ENCODE measurements at regions not wholly inside any gene's neighbourhood (a gene's known extent, or its start where the extent isn't known, plus 50 kb on each side); places are given as distances from the start of the nearest gene placed in this dataset.

DNA sequence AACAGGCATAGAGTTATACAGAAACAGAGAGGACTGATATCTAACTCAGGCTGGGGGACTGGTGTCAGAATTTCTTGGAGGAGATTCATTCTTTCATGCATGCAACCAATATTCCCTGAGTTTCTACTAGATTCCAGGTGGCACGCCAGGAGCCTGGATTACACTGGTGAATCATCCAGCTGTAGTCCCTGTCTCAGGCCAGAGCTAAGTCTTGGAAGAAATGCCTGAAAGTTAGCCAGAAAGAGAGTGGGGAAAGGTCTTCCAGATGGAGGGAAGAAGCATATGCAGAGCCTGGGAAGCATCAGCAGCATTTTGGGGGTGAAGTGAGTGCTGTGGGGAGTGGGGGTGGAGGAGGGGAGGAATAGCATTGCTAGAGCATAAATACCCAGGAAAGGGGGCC is 239.1 kb downstream of the OMA1 start:
- H3K9me3 ChIP-seq (ENCODE audit: control extremely low read depth in 1 of 3, control insufficient read depth in 2 of 3, insufficient read depth in 1 of 3, low read length in 2 of 3), result no peaks in the 10 kb centered on the region
- no peak overlapping the region for H3K4me3 ChIP-seq (ENCODE audit: control extremely low read depth in 1 of 5, extremely low read depth in 1 of 5, insufficient read depth in 1 of 5, low read depth in 2 of 5, low read length in 4 of 5)
- 100% methylated on average over 1 of the region's 1 CpG for WGBS (ENCODE audit: insufficient coverage)
- H3K4me2 ChIP-seq (replicated peaks; ENCODE audit: low read depth, low read length, poor library complexity, severe bottlenecking), result no peak overlapping the region
- intact Hi-C loops (cut with micrococcal nuclease), result no loop called here
- no peak for TF ChIP-seq EZH2 (IDR thresholded peaks at IDR 0.05; ENCODE audit: borderline replicate concordance, insufficient read depth, low read depth, low read length, poor library complexity, severe bottlenecking)
- TF ChIP-seq, protein P1, sequence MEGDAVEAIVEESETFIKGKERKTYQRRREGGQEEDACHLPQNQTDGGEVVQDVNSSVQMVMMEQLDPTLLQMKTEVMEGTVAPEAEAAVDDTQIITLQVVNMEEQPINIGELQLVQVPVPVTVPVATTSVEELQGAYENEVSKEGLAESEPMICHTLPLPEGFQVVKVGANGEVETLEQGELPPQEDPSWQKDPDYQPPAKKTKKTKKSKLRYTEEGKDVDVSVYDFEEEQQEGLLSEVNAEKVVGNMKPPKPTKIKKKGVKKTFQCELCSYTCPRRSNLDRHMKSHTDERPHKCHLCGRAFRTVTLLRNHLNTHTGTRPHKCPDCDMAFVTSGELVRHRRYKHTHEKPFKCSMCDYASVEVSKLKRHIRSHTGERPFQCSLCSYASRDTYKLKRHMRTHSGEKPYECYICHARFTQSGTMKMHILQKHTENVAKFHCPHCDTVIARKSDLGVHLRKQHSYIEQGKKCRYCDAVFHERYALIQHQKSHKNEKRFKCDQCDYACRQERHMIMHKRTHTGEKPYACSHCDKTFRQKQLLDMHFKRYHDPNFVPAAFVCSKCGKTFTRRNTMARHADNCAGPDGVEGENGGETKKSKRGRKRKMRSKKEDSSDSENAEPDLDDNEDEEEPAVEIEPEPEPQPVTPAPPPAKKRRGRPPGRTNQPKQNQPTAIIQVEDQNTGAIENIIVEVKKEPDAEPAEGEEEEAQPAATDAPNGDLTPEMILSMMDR (IDR thresholded peaks at IDR 0.05), result no peak
- no peak overlapping the region for H3K27ac ChIP-seq (ENCODE audit: low read length in 2 of 2)
- Mint-ChIP-seq H3K4me3 (no peak overlapping the region), H3K27me3 (no peaks in the 10 kb centered on the region), H3K9me3 (ENCODE audit: insufficient read depth) (no peaks in the 10 kb centered on the region), H3K27ac (no peak overlapping the region), H3K4me1 (no peaks in the 10 kb centered on the region)
- no peaks in the 10 kb centered on the region for H4K20me1 ChIP-seq (ENCODE audit: control insufficient read depth, insufficient read depth, low read length, poor library complexity, severe bottlenecking)
- ATAC-seq (ENCODE audit: low read depth) (no peak), DNase-seq (no peak)
- H3K9ac ChIP-seq (ENCODE audit: low read length), result no peak overlapping the region
- H3K36me3 ChIP-seq (replicated peaks in 1 of 2; ENCODE audit: control extremely low read depth in 1 of 2, control insufficient read depth in 1 of 2, extremely low read depth in 1 of 2, insufficient read depth in 2 of 2, low read length in 1 of 2), result no peaks in the 10 kb centered on the region
- POLR2A ChIA-PET, result no interaction called here
- no peak overlapping the region for H2AFZ ChIP-seq (ENCODE audit: insufficient read depth, low read depth, low read length, poor library complexity, severe bottlenecking)
- H3K27me3 ChIP-seq (replicated peaks in 1 of 4; ENCODE audit: control extremely low read depth in 1 of 4, control insufficient read depth in 3 of 4, insufficient read depth in 4 of 4, low read length in 3 of 4), result no peaks in the 10 kb centered on the region
- H3K79me2 ChIP-seq (ENCODE audit: control insufficient read depth, insufficient read depth, low read length), result no peaks in the 10 kb centered on the region
- no peaks in the 10 kb centered on the region for H3K4me1 ChIP-seq (ENCODE audit: control insufficient read depth in 2 of 2, insufficient read depth in 2 of 2, low read length in 2 of 2)
- CTCF ChIA-PET, result no interaction called here

DNA sequence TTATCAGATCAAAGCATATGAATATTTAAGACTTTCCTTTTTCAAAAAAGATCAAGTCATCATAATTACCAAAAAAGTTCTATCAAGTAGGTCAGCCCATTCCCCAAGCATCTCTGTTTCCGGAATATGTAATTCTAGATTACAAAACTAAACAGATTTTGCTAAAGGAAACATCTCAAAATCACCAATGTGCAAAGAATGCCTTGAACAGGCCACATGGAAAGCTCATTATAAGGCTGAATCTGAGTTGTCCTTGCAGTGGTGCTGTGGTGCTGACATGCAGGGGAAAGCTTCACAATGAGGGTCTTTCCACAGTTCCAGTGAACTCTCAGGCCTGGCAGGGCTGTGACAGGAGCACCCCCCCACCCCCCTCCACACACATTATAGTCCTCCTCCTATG is 240.9 kb downstream of the OMA1 start:
- no peaks in the 10 kb centered on the region for H3K36me3 ChIP-seq (replicated peaks in 1 of 2; ENCODE audit: control extremely low read depth in 1 of 2, control insufficient read depth in 1 of 2, extremely low read depth in 1 of 2, insufficient read depth in 2 of 2, low read length in 1 of 2)
- Mint-ChIP-seq H3K4me3 (no peak overlapping the region), H3K4me1 (no peaks in the 10 kb centered on the region), H3K9me3 (ENCODE audit: insufficient read depth) (no peaks in the 10 kb centered on the region), H3K27me3 (no peaks in the 10 kb centered on the region), H3K27ac (no peak overlapping the region)
- intact Hi-C loops (cut with micrococcal nuclease), result no loop called here
- H3K9me3 ChIP-seq (ENCODE audit: control extremely low read depth in 1 of 3, control insufficient read depth in 2 of 3, insufficient read depth in 1 of 3, low read length in 2 of 3), result no peaks in the 10 kb centered on the region
- H2AFZ ChIP-seq (ENCODE audit: insufficient read depth, low read depth, low read length, poor library complexity, severe bottlenecking), result no peak overlapping the region
- no peak overlapping the region for H3K4me2 ChIP-seq (replicated peaks; ENCODE audit: low read depth, low read length, poor library complexity, severe bottlenecking)
- no peaks in the 10 kb centered on the region for H3K27me3 ChIP-seq (replicated peaks in 1 of 4; ENCODE audit: control extremely low read depth in 1 of 4, control insufficient read depth in 3 of 4, insufficient read depth in 4 of 4, low read length in 3 of 4)
- ATAC-seq (ENCODE audit: low read depth) (no peak), DNase-seq (no peak)
- POLR2A ChIA-PET, result no interaction called here
- H4K20me1 ChIP-seq (ENCODE audit: control insufficient read depth, insufficient read depth, low read length, poor library complexity, severe bottlenecking), result no peaks in the 10 kb centered on the region
- CTCF ChIA-PET, result interaction anchor here (0.6 kb wide), 1 partner anchor 14 kb away, joined by 3 read pairs; no protein-coding TSS in a partner anchor
- TF ChIP-seq, protein P1 (IDR thresholded peaks at IDR 0.05), result no peak
- no peak for TF ChIP-seq EZH2 (IDR thresholded peaks at IDR 0.05; ENCODE audit: borderline replicate concordance, insufficient read depth, low read depth, low read length, poor library complexity, severe bottlenecking)
- H3K4me1 ChIP-seq (ENCODE audit: control insufficient read depth in 2 of 2, insufficient read depth in 2 of 2, low read length in 2 of 2), result no peaks in the 10 kb centered on the region
- no peak overlapping the region for H3K4me3 ChIP-seq (ENCODE audit: control extremely low read depth in 1 of 5, extremely low read depth in 1 of 5, insufficient read depth in 1 of 5, low read depth in 2 of 5, low read length in 4 of 5)
- WGBS (ENCODE audit: insufficient coverage), result 83% methylated on average over 1 of the region's 1 CpG
- H3K27ac ChIP-seq (ENCODE audit: low read length in 2 of 2), result no peak overlapping the region
- no peaks in the 10 kb centered on the region for H3K79me2 ChIP-seq (ENCODE audit: control insufficient read depth, insufficient read depth, low read length)
- H3K9ac ChIP-seq (ENCODE audit: low read length), result no peak overlapping the region
